Upper lobe of left lung (tissue), 4 donors: ENCODE measurements at regions not wholly inside any gene's neighbourhood (a gene's known extent, or its start where the extent isn't known, plus 50 kb on each side); places are given as distances from the start of the nearest gene placed in this dataset.

Source experiments
- CTCF ChIP-seq, 6 experiments: fragments of 450-650 bp in 4 of 6; fragments of 200-600 bp in 2 of 6; sonication (generic) in 2 of 6; IDR thresholded peaks; one replicate each; pipeline ENCODE4 v1.5.1; 2016 to 2019; ENCODE audit warnings: antibody characterized with exemption in 6 of 6
- EP300 ChIP-seq, 4 donors: sonication (generic); formaldehyde crosslinking; IDR thresholded peaks; one replicate each; pipeline ENCODE4 v1.5.1; 2017; ENCODE audit warnings: antibody characterized with exemption in 4 of 4, control low read depth in 2 of 4
- POLR2A ChIP-seq, 4 donors: fragments of 450-650 bp; IDR thresholded peaks; one replicate each; pipeline ENCODE4 v1.5.1; 2016 to 2017; ENCODE audit warnings: antibody characterized with exemption in 4 of 4, mild to moderate bottlenecking in 2 of 4

- TF ChIP-seq CTCF (IDR thresholded peaks at IDR 0.05): no peak
- no peak for TF ChIP-seq EP300 (IDR thresholded peaks at IDR 0.05)
- TF ChIP-seq POLR2A (IDR thresholded peaks at IDR 0.05): no peak
Observed at GRCh38 chr4:165814256-165815020, 58.6 kb upstream of the TLL1 start.
